AG09309 (cell line): ENCODE measurements at regions not wholly inside any gene's neighbourhood (a gene's known extent, or its start where the extent isn't known, plus 50 kb on each side); places are given as distances from the start of the nearest gene placed in this dataset.

Source experiments
- DNase-seq: peaks from one replicate; pipeline ENCODE4 v3.0.0-alpha.2; 2010; ENCODE audit warnings: low read depth
- H3K4me3 ChIP-seq: 2 replicates; pipeline ENCODE4 v1.5.1; 2011; ENCODE audit warnings: mild to moderate bottlenecking, low read depth, low read length, moderate library complexity; ENCODE audit not compliant: control insufficient read depth
- TF ChIP-seq, protein P1 (sequence below): IDR thresholded peaks from 2 replicates; pipeline ENCODE4 v1.5.1; 2011; ENCODE audit warnings: mild to moderate bottlenecking, low read depth, low read length, inconsistent platforms; ENCODE audit not compliant: insufficient read depth, control insufficient read depth; ENCODE audit errors: missing control alignments

DNA sequence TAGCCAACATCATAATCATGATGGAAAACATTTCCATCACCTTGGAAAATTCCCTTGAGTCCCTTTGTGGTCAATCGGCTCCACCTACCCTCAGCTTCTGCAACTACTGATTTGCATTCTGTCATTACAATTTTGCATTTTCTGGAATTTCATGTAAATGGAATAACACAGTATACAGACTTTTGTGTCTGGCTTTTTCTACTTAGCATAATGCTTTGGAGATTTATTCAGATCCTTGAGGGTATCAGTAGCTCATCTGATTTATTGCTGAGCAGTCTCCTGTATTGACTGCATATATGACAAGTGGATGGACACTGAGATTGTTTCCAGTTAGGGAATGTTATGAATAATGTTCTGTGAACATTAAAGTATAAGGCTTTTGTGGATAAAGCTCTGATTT lies 358.3 kb downstream of the USP25 start:
- TF ChIP-seq, protein P1, sequence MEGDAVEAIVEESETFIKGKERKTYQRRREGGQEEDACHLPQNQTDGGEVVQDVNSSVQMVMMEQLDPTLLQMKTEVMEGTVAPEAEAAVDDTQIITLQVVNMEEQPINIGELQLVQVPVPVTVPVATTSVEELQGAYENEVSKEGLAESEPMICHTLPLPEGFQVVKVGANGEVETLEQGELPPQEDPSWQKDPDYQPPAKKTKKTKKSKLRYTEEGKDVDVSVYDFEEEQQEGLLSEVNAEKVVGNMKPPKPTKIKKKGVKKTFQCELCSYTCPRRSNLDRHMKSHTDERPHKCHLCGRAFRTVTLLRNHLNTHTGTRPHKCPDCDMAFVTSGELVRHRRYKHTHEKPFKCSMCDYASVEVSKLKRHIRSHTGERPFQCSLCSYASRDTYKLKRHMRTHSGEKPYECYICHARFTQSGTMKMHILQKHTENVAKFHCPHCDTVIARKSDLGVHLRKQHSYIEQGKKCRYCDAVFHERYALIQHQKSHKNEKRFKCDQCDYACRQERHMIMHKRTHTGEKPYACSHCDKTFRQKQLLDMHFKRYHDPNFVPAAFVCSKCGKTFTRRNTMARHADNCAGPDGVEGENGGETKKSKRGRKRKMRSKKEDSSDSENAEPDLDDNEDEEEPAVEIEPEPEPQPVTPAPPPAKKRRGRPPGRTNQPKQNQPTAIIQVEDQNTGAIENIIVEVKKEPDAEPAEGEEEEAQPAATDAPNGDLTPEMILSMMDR: no peak
- no peak for DNase-seq
- no peak overlapping the region for H3K4me3 ChIP-seq

DNA sequence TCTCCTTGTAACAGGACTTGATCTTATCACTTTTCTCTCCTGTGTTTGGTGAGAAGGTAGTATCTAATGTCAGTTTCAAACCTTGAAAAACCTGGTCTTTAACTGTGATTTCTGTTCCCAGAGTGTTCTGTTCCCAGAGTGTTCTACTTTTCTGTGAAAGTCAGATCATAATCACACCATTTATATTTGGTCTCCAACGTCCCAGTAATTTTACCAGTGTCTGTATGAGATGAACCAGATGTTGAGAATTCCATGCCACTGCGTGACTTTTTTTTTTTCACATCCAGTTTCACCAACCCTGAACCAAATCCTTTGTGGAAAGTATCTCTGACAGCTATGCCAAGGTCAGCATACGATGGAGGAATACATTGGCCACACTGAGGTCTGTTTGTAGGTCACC lies 365.2 kb downstream of the USP25 start:
- TF ChIP-seq, protein P1: no peak
- no peak overlapping the region for H3K4me3 ChIP-seq
- no peak for DNase-seq

DNA sequence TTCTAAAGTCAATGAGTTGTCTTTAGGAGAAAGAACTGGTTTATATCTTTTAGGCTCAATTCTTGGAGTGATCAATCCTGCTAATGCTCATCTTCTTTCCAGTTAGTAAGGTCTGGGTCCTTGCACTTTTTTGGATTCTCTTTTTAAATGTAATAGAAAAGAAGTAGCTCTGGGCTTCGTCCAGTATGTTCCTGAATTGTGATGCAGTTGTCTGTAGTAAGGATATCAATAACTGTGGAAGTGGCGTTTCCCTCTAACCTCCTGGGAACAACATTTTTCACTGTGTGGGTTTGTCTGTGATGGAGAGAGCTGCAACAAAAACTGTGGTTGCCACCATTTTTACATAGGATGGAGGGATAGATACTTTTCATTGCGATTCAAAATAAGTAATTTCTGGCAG lies 367.2 kb downstream of the USP25 start:
- H3K4me3 ChIP-seq: no peak overlapping the region
- TF ChIP-seq, protein P1: no peak
- no peak for DNase-seq

DNA sequence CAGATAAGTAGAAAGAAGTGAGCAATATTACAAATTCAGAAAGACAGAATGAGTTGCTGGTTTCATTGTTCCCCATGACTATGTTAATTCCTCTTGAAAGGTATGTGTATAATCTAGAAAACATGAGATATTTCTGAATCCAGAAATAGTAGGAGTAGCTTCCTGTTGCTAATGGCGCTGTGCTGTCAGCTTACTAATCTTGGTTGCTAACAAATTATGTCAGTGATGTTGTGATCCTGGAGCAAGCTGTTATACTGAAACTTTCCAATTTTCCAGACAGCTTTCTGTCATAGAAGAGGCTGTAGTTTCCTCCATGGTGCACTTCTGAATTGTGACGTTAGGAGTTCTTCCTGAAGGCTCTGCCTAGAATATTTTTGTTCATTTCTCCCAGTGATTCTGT lies 372.3 kb downstream of the USP25 start:
- no peak overlapping the region for H3K4me3 ChIP-seq
- TF ChIP-seq, protein P1: no peak
- no peak for DNase-seq

DNA sequence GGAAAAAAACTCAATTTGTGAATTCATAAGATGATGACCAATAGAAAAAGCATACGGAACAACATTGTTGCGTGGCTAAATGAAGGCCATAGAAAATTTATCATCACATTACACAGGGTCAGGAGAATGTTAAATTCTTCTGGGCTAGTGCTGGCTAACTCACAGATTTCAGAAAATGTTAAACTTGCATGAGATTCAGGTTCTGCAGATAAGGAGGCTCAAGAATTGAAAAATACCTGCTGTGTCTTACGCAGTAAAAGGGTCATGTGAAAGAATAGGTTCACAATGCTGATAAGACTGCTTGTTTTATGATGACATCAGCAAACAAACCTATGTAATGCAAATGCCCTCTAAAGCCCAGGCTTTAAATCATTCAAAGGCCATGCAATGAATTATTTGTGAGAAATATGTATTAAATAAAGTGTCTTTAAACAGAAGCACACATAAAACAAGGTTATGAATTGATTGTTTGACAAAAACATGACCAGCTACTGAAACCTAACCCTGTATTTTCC lies 378.8 kb downstream of the USP25 start:
- no peak for DNase-seq
- TF ChIP-seq, protein P1: no peak
- no peak overlapping the region for H3K4me3 ChIP-seq

DNA sequence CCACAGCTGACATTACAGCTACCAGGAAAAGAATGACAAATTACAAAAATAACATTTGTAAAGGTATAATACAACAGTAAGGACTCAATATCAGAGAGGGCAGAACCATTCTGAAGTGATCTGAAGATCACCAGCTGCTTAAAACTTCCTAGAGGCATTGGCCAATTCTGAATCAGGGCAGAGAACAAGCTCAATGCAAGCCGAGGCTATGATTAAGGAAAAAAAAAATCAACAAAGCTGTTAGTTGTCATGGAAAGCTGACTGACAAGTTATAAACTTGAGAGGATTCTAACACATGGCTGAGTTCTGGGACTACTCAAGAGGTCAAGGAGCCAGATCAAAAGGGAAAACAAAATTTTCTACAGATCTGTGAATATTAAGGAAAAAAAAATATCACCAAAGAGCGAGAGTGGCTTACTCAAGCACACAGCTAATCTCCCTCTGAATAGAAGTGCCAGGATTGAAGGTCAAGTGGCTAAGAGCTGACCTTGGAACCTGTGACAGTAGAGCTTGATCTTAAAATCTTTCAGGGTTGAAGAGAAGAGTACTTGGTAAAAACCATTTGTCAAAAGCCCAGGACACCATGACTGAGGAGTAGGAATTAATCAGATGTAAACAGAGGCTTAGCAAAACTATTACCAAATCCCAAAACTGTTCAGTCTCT lies 383.4 kb downstream of the USP25 start:
- DNase-seq: no peak
- no peak overlapping the region for H3K4me3 ChIP-seq
- TF ChIP-seq, protein P1: no peak
